B cell (primary cell): ENCODE measurements at regions not wholly inside any gene's neighbourhood (a gene's known extent, or its start where the extent isn't known, plus 50 kb on each side); places are given as distances from the start of the nearest gene placed in this dataset.

ENCODE experiments used
- ATAC-seq: fragments of 200-7000 bp; cut with Tn5 transposase; one replicate; pipeline ENCODE4 v1.10.0; 2021; ENCODE audit warnings: low read depth, mild to moderate bottlenecking, moderate number of reproducible peaks, moderate library complexity
- CTCF ChIA-PET: fragments of 350-600 bp; sonication (Branson Sonifier 250); formaldehyde crosslinking; loops from one replicate; lab custom pipeline; 2021; ENCODE audit warnings: antibody characterized with exemption, inconsistent platforms; lab: Charles Lee
- POLR2A ChIA-PET: fragments of 350-600 bp; sonication (Branson Sonifier 250); formaldehyde crosslinking; loops from one replicate; lab custom pipeline; 2021; ENCODE audit warnings: antibody characterized with exemption; lab: Charles Lee
- DNase-seq: peaks from one replicate; pipeline ENCODE4 v3.0.0; 2013
- H2AFZ ChIP-seq: 2 replicates; pipeline ENCODE4 v1.6.1; 2012; ENCODE audit warnings: mild to moderate bottlenecking, low read depth, low read length; ENCODE audit not compliant: insufficient read depth, poor library complexity, severe bottlenecking
- H3K27ac ChIP-seq, 2 donors: 1 replicate in 1 of 2; 2 replicates in 1 of 2; pipeline ENCODE4 v1.5.1; 2012 to 2013; ENCODE audit warnings: low read length in 2 of 2, mild to moderate bottlenecking in 2 of 2, moderate library complexity in 1 of 2
- H3K27me3 ChIP-seq, 4 experiments: fragments of 200-600 bp in 1 of 4; sonication (generic) in 1 of 4; replicated peaks in 1 of 4; 1 replicate in 2 of 4; 2 replicates in 2 of 4; pipeline versions ENCODE4 v1.6.1 to v1.7.0; 2013 to 2016; ENCODE audit warnings: low read length in 3 of 4, mild to moderate bottlenecking in 2 of 4, mixed read lengths in 1 of 4, moderate library complexity in 1 of 4; ENCODE audit not compliant: insufficient read depth in 4 of 4, control insufficient read depth in 3 of 4; ENCODE audit errors: control extremely low read depth in 1 of 4
- H3K36me3 ChIP-seq, 2 experiments: replicated peaks in 1 of 2; 1 replicate in 1 of 2; 2 replicates in 1 of 2; pipeline versions ENCODE4 v1.6.1 to v1.7.1; 2013; ENCODE audit warnings: low read length in 1 of 2; ENCODE audit not compliant: insufficient read depth in 2 of 2, control insufficient read depth in 1 of 2; ENCODE audit errors: control extremely low read depth in 1 of 2, extremely low read depth in 1 of 2
- H3K4me1 ChIP-seq, 2 donors: fragments of 200-600 bp in 1 of 2; sonication (generic) in 1 of 2; 1 replicate in 1 of 2; 2 replicates in 1 of 2; pipeline versions ENCODE4 v1.5.1 to v1.6.1; 2013 to 2017; ENCODE audit warnings: low read length in 2 of 2; ENCODE audit not compliant: control insufficient read depth in 2 of 2, insufficient read depth in 2 of 2
- H3K4me2 ChIP-seq: replicated peaks from 2 replicates; pipeline ENCODE3; 2012; ENCODE audit warnings: mild to moderate bottlenecking, low read depth, low read length; ENCODE audit not compliant: poor library complexity, severe bottlenecking
- H3K4me3 ChIP-seq, 5 experiments: fragments of 200-600 bp in 1 of 5; sonication (generic) in 1 of 5; 1 replicate in 3 of 5; 2 replicates in 2 of 5; pipeline versions ENCODE4 v1.5.1 to v1.7.0; 2011 to 2016; ENCODE audit warnings: low read length in 4 of 5, mild to moderate bottlenecking in 4 of 5, low read depth in 2 of 5, control low read depth in 1 of 5, moderate library complexity in 1 of 5; ENCODE audit not compliant: insufficient read depth in 1 of 5; ENCODE audit errors: control extremely low read depth in 1 of 5, extremely low read depth in 1 of 5
- H3K79me2 ChIP-seq: fragments of 200-600 bp; sonication (generic); one replicate; pipeline ENCODE4 v1.6.0; 2016; ENCODE audit warnings: low read length; ENCODE audit not compliant: control insufficient read depth, insufficient read depth
- H3K9ac ChIP-seq: fragments of 200-600 bp; sonication (generic); 2 replicates; pipeline ENCODE4 v1.6.1; 2017; ENCODE audit warnings: mild to moderate bottlenecking, low read length, moderate library complexity
- H3K9me3 ChIP-seq, 3 donors: one replicate each; pipeline versions ENCODE4 v1.6.1 to v1.7.1; 2013; ENCODE audit warnings: low read length in 2 of 3; ENCODE audit not compliant: control insufficient read depth in 2 of 3, insufficient read depth in 1 of 3; ENCODE audit errors: control extremely low read depth in 1 of 3
- H4K20me1 ChIP-seq: 2 replicates; pipeline ENCODE4 v1.6.0; 2012; ENCODE audit warnings: mild to moderate bottlenecking, low read length; ENCODE audit not compliant: insufficient read depth, control insufficient read depth, poor library complexity, severe bottlenecking
- H3K27ac Mint-ChIP-seq: one replicate; pipeline ENCODE4 v1.8.0; 2021; ENCODE audit warnings: mixed read lengths
- H3K27me3 Mint-ChIP-seq: one replicate; pipeline ENCODE4 v1.8.0; 2021; ENCODE audit warnings: mixed read lengths
- H3K4me1 Mint-ChIP-seq: one replicate; pipeline ENCODE4 v1.8.0; 2021; ENCODE audit warnings: mixed read lengths
- H3K4me3 Mint-ChIP-seq: one replicate; pipeline ENCODE4 v1.8.0; 2021; ENCODE audit warnings: mixed read lengths
- H3K9me3 Mint-ChIP-seq: one replicate; pipeline ENCODE4 v1.8.0; 2022; ENCODE audit warnings: mixed read lengths; ENCODE audit not compliant: insufficient read depth
- CTCF ChIP-seq: fragments of 200-600 bp; IDR thresholded peaks from one replicate; pipeline ENCODE4 v1.8.0; 2022; ENCODE audit warnings: antibody characterized with exemption, mild to moderate bottlenecking
- EZH2 ChIP-seq: IDR thresholded peaks from 2 replicates; pipeline ENCODE4 v1.6.1; 2012; ENCODE audit warnings: borderline replicate concordance, low read depth, mild to moderate bottlenecking, moderate library complexity, low read length; ENCODE audit not compliant: insufficient read depth, poor library complexity, severe bottlenecking
- WGBS: methylation state at CpG from one replicate; pipeline ENCODE4 v1.1.5; 2013; ENCODE audit warnings: missing lambda C conversion rate; ENCODE audit not compliant: insufficient coverage; 5-methylcytosine and 5-hydroxymethylcytosine counted together
- intact Hi-C: fragments of 100-400 bp; cut with micrococcal nuclease; formaldehyde crosslinking; loops from one replicate; pipeline ENCODE4 v1.10.0; 2022

GRCh38 chr3:165522386-165522785 is 314.8 kb downstream of the BCHE start:
- CTCF ChIA-PET: no interaction called here
- Histone ChIP-seq H3K36me3 (no peaks in the 10 kb centered on the region), H4K20me1 (no peaks in the 10 kb centered on the region), H2AFZ (no peak overlapping the region), H3K4me3 (no peak overlapping the region), H3K27me3 (no peaks in the 10 kb centered on the region), H3K4me1 (no peaks in the 10 kb centered on the region), H3K79me2 (no peaks in the 10 kb centered on the region), H3K4me2 (no peak overlapping the region), H3K9ac (no peak overlapping the region), H3K27ac (no peak overlapping the region), H3K9me3 (no peaks in the 10 kb centered on the region)
- intact Hi-C loops: no loop called here
- POLR2A ChIA-PET: no interaction called here
- DNase-seq (no peak), ATAC-seq (no peak)
- TF ChIP-seq CTCF: no peak
- TF ChIP-seq EZH2: no peak
- WGBS: no CpG with 5 or more reads among the region's 1 CpG
- Mint-ChIP-seq H3K9me3 (no peaks in the 10 kb centered on the region), H3K27me3 (no peaks in the 10 kb centered on the region), H3K4me1 (no peaks in the 10 kb centered on the region), H3K27ac (no peak overlapping the region), H3K4me3 (no peak overlapping the region)

- H3K9me3 Mint-ChIP-seq: no peaks in the 10 kb centered on the region
- Histone ChIP-seq H3K27ac (no peak overlapping the region), H3K4me2 (no peak overlapping the region), H3K36me3 (no peaks in the 10 kb centered on the region), H3K9me3 (no peaks in the 10 kb centered on the region), H3K4me3 (no peak overlapping the region), H3K79me2 (no peaks in the 10 kb centered on the region), H3K27me3 (no peaks in the 10 kb centered on the region), H3K9ac (no peak overlapping the region), H2AFZ (no peak overlapping the region), H3K4me1 (no peaks in the 10 kb centered on the region), H4K20me1 (no peaks in the 10 kb centered on the region)
- no peaks in the 10 kb centered on the region for H3K27me3 Mint-ChIP-seq
- ATAC-seq (no peak), DNase-seq (no peak)
- H3K4me1 Mint-ChIP-seq: no peaks in the 10 kb centered on the region
- no peak overlapping the region for H3K4me3 Mint-ChIP-seq
- POLR2A ChIA-PET: no interaction called here
- CTCF ChIA-PET: no interaction called here
- intact Hi-C loops: no loop called here
- TF ChIP-seq CTCF: no peak
- no peak for TF ChIP-seq EZH2
- no peak overlapping the region for H3K27ac Mint-ChIP-seq
- WGBS: 67% methylated on average over 1 of the region's 2 CpGs
Observed at GRCh38 chr3:165521131-165521871, 315.9 kb downstream of the BCHE start.
